Stomach (tissue), 4 donors: ENCODE measurements at regions not wholly inside any gene's neighbourhood (a gene's known extent, or its start where the extent isn't known, plus 50 kb on each side); places are given as distances from the start of the nearest gene placed in this dataset.

Source experiments
- CTCF ChIP-seq, 7 experiments: fragments of 450-650 bp in 4 of 7; fragments of 200-600 bp in 3 of 7; sonication (generic) in 3 of 7; IDR thresholded peaks; one replicate each; pipeline ENCODE4 v1.5.1; 2016 to 2019; ENCODE audit warnings: antibody characterized with exemption in 7 of 7, control low read depth in 2 of 7, mild to moderate bottlenecking in 1 of 7
- POLR2A ChIP-seq, 4 donors: fragments of 450-650 bp; IDR thresholded peaks; one replicate each; pipeline ENCODE4 v1.6.1; 2016; ENCODE audit warnings: antibody characterized with exemption in 4 of 4, control low read depth in 2 of 4, mild to moderate bottlenecking in 1 of 4, moderate library complexity in 1 of 4

GRCh38 chr3:3699407-3699806 lies 99.8 kb upstream of the LRRN1 start:
- TF ChIP-seq CTCF (IDR thresholded peaks at IDR 0.05) (no peak), POLR2A (IDR thresholded peaks at IDR 0.05) (no peak)
